Transverse colon (tissue), 4 donors: ENCODE measurements at regions not wholly inside any gene's neighbourhood (a gene's known extent, or its start where the extent isn't known, plus 50 kb on each side); places are given as distances from the start of the nearest gene placed in this dataset.

Experiments
- DNase-seq: peaks from one replicate; pipeline ENCODE4 v3.0.0-alpha.2; 2019
- H3K27ac ChIP-seq, 4 donors: fragments of 200-600 bp; sonication (generic); 2 replicates each; pipeline ENCODE4 v1.5.1; 2016 to 2018; ENCODE audit warnings: inconsistent platforms in 4 of 4
- H3K27me3 ChIP-seq: fragments of 200-600 bp; sonication (generic); 2 replicates; pipeline ENCODE4 v1.5.1; 2017; ENCODE audit warnings: inconsistent platforms
- H3K36me3 ChIP-seq, 4 donors: fragments of 200-600 bp; sonication (generic); 2 replicates each; pipeline ENCODE4 v1.5.1; 2017 to 2019; ENCODE audit warnings: inconsistent platforms in 4 of 4
- H3K4me1 ChIP-seq, 4 donors: fragments of 200-600 bp; sonication (generic); 2 replicates each; pipeline ENCODE4 v1.5.1; 2017 to 2020; ENCODE audit warnings: inconsistent platforms in 4 of 4
- H3K4me3 ChIP-seq, 4 donors: fragments of 200-600 bp; sonication (generic); 1 replicate in 1 of 4; 2 replicates in 3 of 4; pipeline versions ENCODE4 v1.5.1 to v1.6.1; 2017 to 2019; ENCODE audit warnings: inconsistent platforms in 4 of 4
- H3K9me3 ChIP-seq, 2 donors: fragments of 200-600 bp; sonication (generic); 2 replicates each; pipeline ENCODE4 v1.5.1; 2017 to 2019; ENCODE audit warnings: inconsistent platforms in 2 of 2
- EP300 ChIP-seq: sonication (generic); formaldehyde crosslinking; IDR thresholded peaks from one replicate; pipeline ENCODE4 v1.6.1; 2017; ENCODE audit warnings: antibody characterized with exemption, low read depth
- POLR2A ChIP-seq: fragments of 450-650 bp; IDR thresholded peaks from one replicate; pipeline ENCODE4 v1.6.1; 2016; ENCODE audit warnings: antibody characterized with exemption, mild to moderate bottlenecking, moderate library complexity
- POLR2AphosphoS5 ChIP-seq, 3 donors: sonication (generic); formaldehyde crosslinking; IDR thresholded peaks; one replicate each; pipeline ENCODE4 v1.6.1; 2016; ENCODE audit warnings: antibody characterized with exemption in 3 of 3
- WGBS, 2 donors: methylation state at CpG; one replicate each; pipeline ENCODE4 v1.1.5; 2018; ENCODE audit warnings: low coverage in 1 of 2; 5-methylcytosine and 5-hydroxymethylcytosine counted together
- in situ Hi-C, 4 donors: fragments of 200-750 bp; cut with MboI; loops; one replicate each; pipeline versions ENCODE4 v1.15.0 to v1.15.1; 2017; ENCODE audit warnings: low sequenced_read_pairs in 3 of 4, low pct_ligation_motif_present in 1 of 4, low pct_unique_long_range_greater_than_20kb in 1 of 4
- intact Hi-C: fragments of 100-400 bp; cut with DNase I; formaldehyde crosslinking; loops from one replicate; pipeline ENCODE4 v1.15.1; 2023; ENCODE audit warnings: low total_unique reads
- TF ChIP-seq, protein P1 (sequence below), 5 experiments: fragments of 200-600 bp in 3 of 5; fragments of 450-650 bp in 2 of 5; sonication (generic) in 3 of 5; IDR thresholded peaks; 1 replicate in 2 of 5; 2 replicates in 3 of 5; pipeline ENCODE4 v1.5.1; 2016 to 2017; ENCODE audit warnings: antibody characterized with exemption in 5 of 5, inconsistent platforms in 3 of 5, mild to moderate bottlenecking in 2 of 5, moderate library complexity in 1 of 5

DNA sequence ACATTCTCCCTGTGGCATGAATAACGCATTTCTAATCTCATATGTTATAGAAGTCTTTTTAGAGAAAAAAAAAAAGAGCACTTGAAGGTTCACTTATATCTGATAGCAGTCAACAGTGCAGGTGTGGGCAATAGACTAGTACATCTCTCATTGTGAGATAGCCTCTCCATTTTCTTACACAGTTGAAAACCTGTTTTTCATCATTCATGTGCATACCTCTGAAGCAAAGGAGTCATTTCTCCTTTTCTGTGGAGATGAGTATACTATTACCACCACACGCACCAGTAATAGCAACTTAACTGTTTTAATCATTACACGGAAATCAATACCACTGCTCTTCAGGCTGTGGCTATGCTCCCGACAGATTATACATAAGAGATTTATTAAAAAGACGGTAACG, 1653.3 kb upstream of the TMEFF2 start:
- no peak for DNase-seq
- TF ChIP-seq POLR2AphosphoS5 (IDR thresholded peaks at IDR 0.05) (no peak), EP300 (no peak), POLR2A (no peak)
- TF ChIP-seq, protein P1, sequence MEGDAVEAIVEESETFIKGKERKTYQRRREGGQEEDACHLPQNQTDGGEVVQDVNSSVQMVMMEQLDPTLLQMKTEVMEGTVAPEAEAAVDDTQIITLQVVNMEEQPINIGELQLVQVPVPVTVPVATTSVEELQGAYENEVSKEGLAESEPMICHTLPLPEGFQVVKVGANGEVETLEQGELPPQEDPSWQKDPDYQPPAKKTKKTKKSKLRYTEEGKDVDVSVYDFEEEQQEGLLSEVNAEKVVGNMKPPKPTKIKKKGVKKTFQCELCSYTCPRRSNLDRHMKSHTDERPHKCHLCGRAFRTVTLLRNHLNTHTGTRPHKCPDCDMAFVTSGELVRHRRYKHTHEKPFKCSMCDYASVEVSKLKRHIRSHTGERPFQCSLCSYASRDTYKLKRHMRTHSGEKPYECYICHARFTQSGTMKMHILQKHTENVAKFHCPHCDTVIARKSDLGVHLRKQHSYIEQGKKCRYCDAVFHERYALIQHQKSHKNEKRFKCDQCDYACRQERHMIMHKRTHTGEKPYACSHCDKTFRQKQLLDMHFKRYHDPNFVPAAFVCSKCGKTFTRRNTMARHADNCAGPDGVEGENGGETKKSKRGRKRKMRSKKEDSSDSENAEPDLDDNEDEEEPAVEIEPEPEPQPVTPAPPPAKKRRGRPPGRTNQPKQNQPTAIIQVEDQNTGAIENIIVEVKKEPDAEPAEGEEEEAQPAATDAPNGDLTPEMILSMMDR (IDR thresholded peaks at IDR 0.05) = no peak
- in situ Hi-C loops (no loop called here), intact Hi-C loops (no loop called here)
- H3K27me3 ChIP-seq = no peaks in the 10 kb centered on the region
- H3K4me1 ChIP-seq = no peaks in the 10 kb centered on the region
- no peak overlapping the region for H3K27ac ChIP-seq
- H3K36me3 ChIP-seq = no peaks in the 10 kb centered on the region
- H3K9me3 ChIP-seq = no peaks in the 10 kb centered on the region
- WGBS, 2 donors = 84 to 86% methylated on average over 5 to 6 of the region's 6 CpGs
- no peak overlapping the region for H3K4me3 ChIP-seq

GRCh38 chr2:193847130-193847529, 1652.4 kb upstream of the TMEFF2 start:
- Histone ChIP-seq H3K9me3 (no peaks in the 10 kb centered on the region), H3K36me3 (no peaks in the 10 kb centered on the region), H3K27me3 (no peaks in the 10 kb centered on the region), H3K4me3 (no peak overlapping the region), H3K27ac (no peak overlapping the region), H3K4me1 (no peaks in the 10 kb centered on the region)
- in situ Hi-C loops (no loop called here), intact Hi-C loops (no loop called here)
- TF ChIP-seq POLR2A = no peak
- DNase-seq = no peak
- WGBS, 2 donors = 48 to 49% methylated on average over 3 of the region's 3 CpGs

GRCh38 chr2:193845604-193846003, 1650.9 kb upstream of the TMEFF2 start:
- Histone ChIP-seq H3K4me1 (no peaks in the 10 kb centered on the region), H3K36me3 (no peaks in the 10 kb centered on the region), H3K27ac (no peak overlapping the region), H3K4me3 (no peak overlapping the region), H3K27me3 (no peaks in the 10 kb centered on the region), H3K9me3 (no peaks in the 10 kb centered on the region)
- TF ChIP-seq EP300 = no peak
- TF ChIP-seq, protein P1 (IDR thresholded peaks at IDR 0.05) = no peak
- no peak for TF ChIP-seq POLR2AphosphoS5 (IDR thresholded peaks at IDR 0.05)
- no peak for TF ChIP-seq POLR2A
- WGBS, 2 donors = 55 to 59% methylated on average over 1 of the region's 1 CpG
- in situ Hi-C loops (no loop called here), intact Hi-C loops (no loop called here)
- DNase-seq = no peak

DNA sequence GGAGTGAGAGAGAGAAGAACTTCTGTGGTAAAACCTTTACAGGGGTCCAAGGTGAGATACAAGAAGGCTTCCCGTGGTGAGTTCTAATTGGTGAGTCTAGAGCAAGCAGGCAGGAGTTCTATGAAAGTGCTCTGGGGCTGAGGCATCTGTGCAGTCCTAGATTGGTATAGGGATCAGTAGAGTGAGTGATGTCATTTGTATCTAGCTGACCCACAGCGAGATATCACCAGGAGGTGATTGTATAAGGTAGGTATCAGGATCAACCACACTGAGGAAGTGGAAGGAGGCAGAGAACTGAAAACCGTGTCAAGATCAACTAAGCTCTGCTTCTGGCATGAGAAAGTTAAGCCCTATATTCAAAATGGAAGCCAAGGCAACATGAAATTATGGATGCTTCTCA, 1648.9 kb upstream of the TMEFF2 start:
- no peak overlapping the region for H3K27ac ChIP-seq
- 57 to 64% methylated on average over 3 of the region's 3 CpGs for WGBS, 2 donors
- H3K36me3 ChIP-seq = no peaks in the 10 kb centered on the region
- H3K4me1 ChIP-seq = no peaks in the 10 kb centered on the region
- H3K4me3 ChIP-seq = no peak overlapping the region
- TF ChIP-seq EP300 (no peak), POLR2AphosphoS5 (IDR thresholded peaks at IDR 0.05) (no peak), POLR2A (no peak)
- TF ChIP-seq, protein P1 (IDR thresholded peaks at IDR 0.05) = no peak
- intact Hi-C loops = no loop called here
- no peaks in the 10 kb centered on the region for H3K27me3 ChIP-seq
- DNase-seq = no peak
- in situ Hi-C loops = no loop called here
- H3K9me3 ChIP-seq = no peaks in the 10 kb centered on the region

DNA sequence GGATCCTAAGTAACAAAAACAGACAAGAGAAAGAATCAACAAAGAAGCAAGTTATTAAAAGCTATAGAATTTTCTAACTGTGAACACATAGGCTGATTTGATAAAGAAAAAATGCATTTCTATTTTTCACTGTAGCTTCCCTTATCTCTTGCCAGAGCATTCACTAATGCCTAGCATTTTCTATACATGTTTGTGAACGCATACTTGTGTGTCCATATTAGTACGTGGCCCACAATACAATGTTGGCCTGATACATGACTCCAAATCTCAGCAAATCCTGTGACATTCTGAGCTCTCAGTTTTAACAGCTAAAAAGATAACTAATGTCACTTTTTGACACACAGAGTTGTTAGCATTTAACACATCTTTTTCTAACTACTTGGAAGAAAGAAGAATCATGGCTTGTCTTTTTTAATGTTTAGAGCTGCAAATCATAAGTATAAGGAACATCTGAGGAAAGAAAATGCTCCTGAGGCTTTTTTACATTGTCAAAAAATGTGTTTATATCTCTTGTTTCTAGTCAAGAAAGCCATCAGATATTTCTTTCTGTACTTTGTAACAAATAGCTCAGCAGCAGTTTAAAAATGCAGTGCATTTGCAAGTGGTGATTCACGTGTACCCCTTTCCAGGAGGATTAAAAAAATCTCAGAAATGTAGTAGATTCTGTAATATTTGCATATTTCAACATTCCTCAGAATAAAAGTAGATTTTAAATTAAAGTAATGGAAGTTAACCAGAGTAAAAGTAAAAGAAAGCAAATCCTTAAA, 1646.8 kb upstream of the TMEFF2 start:
- 51 to 61% methylated on average over 3 of the region's 3 CpGs for WGBS, 2 donors

More for the DNA sequence above, 1646.8 kb upstream of the TMEFF2 start:
- no peak for DNase-seq
- H3K9me3 ChIP-seq = no peaks in the 10 kb centered on the region
- H3K27ac ChIP-seq = no peak overlapping the region
- no peak overlapping the region for H3K4me3 ChIP-seq
- H3K36me3 ChIP-seq = no peaks in the 10 kb centered on the region
- H3K4me1 ChIP-seq = no peaks in the 10 kb centered on the region
- H3K27me3 ChIP-seq = no peaks in the 10 kb centered on the region
- intact Hi-C loops = no loop called here
- in situ Hi-C loops = no loop called here
- no peak for TF ChIP-seq POLR2A
- no peak for TF ChIP-seq POLR2AphosphoS5 (IDR thresholded peaks at IDR 0.05)
